Panc1 (cell line): ENCODE measurements at regions not wholly inside any gene's neighbourhood (a gene's known extent, or its start where the extent isn't known, plus 50 kb on each side); places are given as distances from the start of the nearest gene placed in this dataset.

ENCODE experiments used
- ATAC-seq: fragments of 200-7000 bp; cut with Tn5 transposase; 2 replicates; pipeline ENCODE4 v1.9.1; 2020; ENCODE audit warnings: mild to moderate bottlenecking, moderate library complexity
- BruUV-seq: library from RNA; stranded (reverse); fragments of 400-500 nt; replicated peaks from 2 replicates; lab custom pipeline; 2021; lab: Mats Ljungman, UMichigan
- CTCF ChIA-PET: fragments of 300-600 bp; sonication (Branson Sonifier 250); formaldehyde crosslinking; loops from one replicate; lab custom pipeline; 2022; ENCODE audit warnings: antibody characterized with exemption; lab: Charles Lee
- POLR2A ChIA-PET: fragments of 300-600 bp; sonication (Branson Sonifier 250); formaldehyde crosslinking; loops from one replicate; lab custom pipeline; 2022; ENCODE audit warnings: antibody characterized with exemption; lab: Charles Lee
- DNase-seq: peaks from one replicate; pipeline ENCODE4 v3.0.0-alpha.2; 2010; ENCODE audit warnings: low read depth, low spot score
- H3K27ac ChIP-seq: 2 replicates; pipeline ENCODE4 v1.5.1; 2011; ENCODE audit warnings: mild to moderate bottlenecking, low read length, inconsistent platforms
- H3K27me3 ChIP-seq: fragments of 200-500 bp; sonication (Bioruptor generic); 2 replicates; pipeline ENCODE4 v1.6.0; 2014; ENCODE audit warnings: low read length, inconsistent platforms; ENCODE audit not compliant: control insufficient read depth, insufficient read depth
- H3K36me3 ChIP-seq: fragments of 200-500 bp; sonication (Bioruptor generic); 2 replicates; pipeline ENCODE4 v1.5.1; 2014; ENCODE audit warnings: inconsistent platforms, mild to moderate bottlenecking, low read length, moderate library complexity; ENCODE audit not compliant: control insufficient read depth, insufficient read depth
- H3K4me1 ChIP-seq: 2 replicates; pipeline ENCODE4 v1.5.1; 2011; ENCODE audit warnings: inconsistent platforms, mild to moderate bottlenecking, low read length, moderate library complexity; ENCODE audit not compliant: control insufficient read depth, insufficient read depth
- H3K4me3 ChIP-seq, 2 experiments: 2 replicates each; pipeline ENCODE4 v1.5.1; 2011 to 2012; ENCODE audit warnings: low read depth in 2 of 2, low read length in 2 of 2, mild to moderate bottlenecking in 2 of 2, inconsistent platforms in 1 of 2, moderate library complexity in 1 of 2
- H3K9me3 ChIP-seq: fragments of 200-500 bp; sonication (Bioruptor generic); 2 replicates; pipeline ENCODE4 v1.5.1; 2014; ENCODE audit warnings: low read depth, mild to moderate bottlenecking, inconsistent platforms, low read length, moderate library complexity; ENCODE audit not compliant: control insufficient read depth, insufficient read depth
- CTCF ChIP-seq: fragments of 450-650 bp; IDR thresholded peaks from 2 replicates; pipeline ENCODE4 v1.5.1; 2017; ENCODE audit warnings: mild to moderate bottlenecking
- POLR2AphosphoS5 ChIP-seq: IDR thresholded peaks from 2 replicates; pipeline ENCODE4 v1.6.1; 2012; ENCODE audit warnings: mild to moderate bottlenecking, low read depth, low read length, moderate library complexity
- SIN3A ChIP-seq: IDR thresholded peaks from 2 replicates; pipeline ENCODE4 v1.6.1; 2012; ENCODE audit warnings: low read depth, mild to moderate bottlenecking, low read length, moderate library complexity, borderline replicate concordance; ENCODE audit not compliant: insufficient read depth
- TCF7L2 ChIP-seq: IDR thresholded peaks from 2 replicates; pipeline ENCODE4 v1.6.1; 2011; ENCODE audit warnings: mild to moderate bottlenecking, low read depth, low read length, inconsistent platforms
- in situ Hi-C: cut with HindIII; loops from 2 replicates; pipeline ENCODE4 v1.10.0; 2016; ENCODE audit warnings: low sequenced_read_pairs, low pct_unique_long_range_greater_than_20kb
- intact Hi-C: fragments of 100-400 bp; cut with micrococcal nuclease; formaldehyde crosslinking; loops from one replicate; pipeline ENCODE4 v1.10.0; 2022; ENCODE audit not compliant: unreplicated experiment
- TF ChIP-seq, protein P1 (sequence below), 2 experiments: IDR thresholded peaks; 2 replicates each; pipeline ENCODE4 v1.6.1; 2011 to 2012; ENCODE audit warnings: low read depth in 2 of 2, control low read depth in 1 of 2, low read length in 1 of 2, mild to moderate bottlenecking in 1 of 2, moderate library complexity in 1 of 2; ENCODE audit not compliant: insufficient read depth in 1 of 2

- ATAC-seq, result no peak
- no peaks in the 10 kb centered on the region for H3K27me3 ChIP-seq
- intact Hi-C loops, result no loop called here
- no TSS peak for BruUV-seq
- ChIA-PET CTCF (no interaction called here), POLR2A (no interaction called here)
- no peak overlapping the region for H3K27ac ChIP-seq
- no peaks in the 10 kb centered on the region for H3K4me1 ChIP-seq
- no peaks in the 10 kb centered on the region for H3K36me3 ChIP-seq
- in situ Hi-C loops, result no loop called here
- H3K9me3 ChIP-seq, result no peaks in the 10 kb centered on the region
- no peak overlapping the region for H3K4me3 ChIP-seq
- TF ChIP-seq SIN3A (no peak), TCF7L2 (no peak), CTCF (no peak), POLR2AphosphoS5 (no peak)
- TF ChIP-seq, protein P1, sequence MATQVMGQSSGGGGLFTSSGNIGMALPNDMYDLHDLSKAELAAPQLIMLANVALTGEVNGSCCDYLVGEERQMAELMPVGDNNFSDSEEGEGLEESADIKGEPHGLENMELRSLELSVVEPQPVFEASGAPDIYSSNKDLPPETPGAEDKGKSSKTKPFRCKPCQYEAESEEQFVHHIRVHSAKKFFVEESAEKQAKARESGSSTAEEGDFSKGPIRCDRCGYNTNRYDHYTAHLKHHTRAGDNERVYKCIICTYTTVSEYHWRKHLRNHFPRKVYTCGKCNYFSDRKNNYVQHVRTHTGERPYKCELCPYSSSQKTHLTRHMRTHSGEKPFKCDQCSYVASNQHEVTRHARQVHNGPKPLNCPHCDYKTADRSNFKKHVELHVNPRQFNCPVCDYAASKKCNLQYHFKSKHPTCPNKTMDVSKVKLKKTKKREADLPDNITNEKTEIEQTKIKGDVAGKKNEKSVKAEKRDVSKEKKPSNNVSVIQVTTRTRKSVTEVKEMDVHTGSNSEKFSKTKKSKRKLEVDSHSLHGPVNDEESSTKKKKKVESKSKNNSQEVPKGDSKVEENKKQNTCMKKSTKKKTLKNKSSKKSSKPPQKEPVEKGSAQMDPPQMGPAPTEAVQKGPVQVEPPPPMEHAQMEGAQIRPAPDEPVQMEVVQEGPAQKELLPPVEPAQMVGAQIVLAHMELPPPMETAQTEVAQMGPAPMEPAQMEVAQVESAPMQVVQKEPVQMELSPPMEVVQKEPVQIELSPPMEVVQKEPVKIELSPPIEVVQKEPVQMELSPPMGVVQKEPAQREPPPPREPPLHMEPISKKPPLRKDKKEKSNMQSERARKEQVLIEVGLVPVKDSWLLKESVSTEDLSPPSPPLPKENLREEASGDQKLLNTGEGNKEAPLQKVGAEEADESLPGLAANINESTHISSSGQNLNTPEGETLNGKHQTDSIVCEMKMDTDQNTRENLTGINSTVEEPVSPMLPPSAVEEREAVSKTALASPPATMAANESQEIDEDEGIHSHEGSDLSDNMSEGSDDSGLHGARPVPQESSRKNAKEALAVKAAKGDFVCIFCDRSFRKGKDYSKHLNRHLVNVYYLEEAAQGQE (IDR thresholded peaks at IDR 0.05; ENCODE audit: insufficient read depth in 1 of 2, low read depth in 2 of 2, low read length in 1 of 2), result no peak
- DNase-seq, result no peak
Measured at GRCh38 chr6:71676298-71676697, 210.1 kb upstream of the RIMS1 start.

DNA sequence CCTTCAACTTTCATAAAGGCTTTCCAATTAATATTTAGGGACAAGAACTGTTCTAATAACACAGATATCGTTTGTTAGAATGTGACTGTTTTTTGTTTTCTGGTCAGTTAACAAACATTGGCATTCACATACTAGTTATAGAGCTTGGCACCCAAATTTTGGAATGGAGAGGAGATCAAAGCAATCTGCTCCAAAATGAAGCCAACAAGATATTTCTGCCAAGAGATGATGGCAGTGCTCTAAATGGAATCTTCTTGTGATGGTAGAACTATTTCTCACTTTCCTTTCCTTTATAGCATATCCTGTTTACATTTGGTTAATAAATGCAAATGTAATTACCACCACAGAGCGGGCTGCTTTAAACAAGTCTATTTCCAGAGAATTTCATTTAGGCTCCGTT is 208.3 kb upstream of the RIMS1 start:
- ChIA-PET POLR2A (no interaction called here), CTCF (no interaction called here)
- ATAC-seq (no peak), DNase-seq (no peak)
- intact Hi-C loops (no loop called here), in situ Hi-C loops (no loop called here)
- TF ChIP-seq SIN3A (no peak), TCF7L2 (no peak)
- TF ChIP-seq, protein P1 (IDR thresholded peaks at IDR 0.05; ENCODE audit: insufficient read depth in 1 of 2, low read depth in 2 of 2, low read length in 1 of 2), result no peak
- BruUV-seq, result no TSS peak
- Histone ChIP-seq H3K4me3 (no peak overlapping the region), H3K27me3 (no peaks in the 10 kb centered on the region), H3K36me3 (no peaks in the 10 kb centered on the region), H3K27ac (no peak overlapping the region), H3K4me1 (no peaks in the 10 kb centered on the region), H3K9me3 (no peaks in the 10 kb centered on the region)
